ENCODE measurements at regions not wholly inside any gene's neighbourhood (a gene's known extent, or its start where the extent isn't known, plus 50 kb on each side); places are given as distances from the start of the nearest gene placed in this dataset.

- TF ChIP-seq EP300 (IDR thresholded peaks at IDR 0.05; ENCODE audit: low read depth) (no peak), POLR2A (IDR thresholded peaks at IDR 0.05) (no peak)
- TF ChIP-seq, protein P1, sequence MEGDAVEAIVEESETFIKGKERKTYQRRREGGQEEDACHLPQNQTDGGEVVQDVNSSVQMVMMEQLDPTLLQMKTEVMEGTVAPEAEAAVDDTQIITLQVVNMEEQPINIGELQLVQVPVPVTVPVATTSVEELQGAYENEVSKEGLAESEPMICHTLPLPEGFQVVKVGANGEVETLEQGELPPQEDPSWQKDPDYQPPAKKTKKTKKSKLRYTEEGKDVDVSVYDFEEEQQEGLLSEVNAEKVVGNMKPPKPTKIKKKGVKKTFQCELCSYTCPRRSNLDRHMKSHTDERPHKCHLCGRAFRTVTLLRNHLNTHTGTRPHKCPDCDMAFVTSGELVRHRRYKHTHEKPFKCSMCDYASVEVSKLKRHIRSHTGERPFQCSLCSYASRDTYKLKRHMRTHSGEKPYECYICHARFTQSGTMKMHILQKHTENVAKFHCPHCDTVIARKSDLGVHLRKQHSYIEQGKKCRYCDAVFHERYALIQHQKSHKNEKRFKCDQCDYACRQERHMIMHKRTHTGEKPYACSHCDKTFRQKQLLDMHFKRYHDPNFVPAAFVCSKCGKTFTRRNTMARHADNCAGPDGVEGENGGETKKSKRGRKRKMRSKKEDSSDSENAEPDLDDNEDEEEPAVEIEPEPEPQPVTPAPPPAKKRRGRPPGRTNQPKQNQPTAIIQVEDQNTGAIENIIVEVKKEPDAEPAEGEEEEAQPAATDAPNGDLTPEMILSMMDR (IDR thresholded peaks at IDR 0.05) = no peak
These were observed 545.6 kb downstream of the AJAP1 start for GRCh38 chr1:5200006-5200405.
